Left lung (tissue), 4 donors: ENCODE measurements at regions not wholly inside any gene's neighbourhood (a gene's known extent, or its start where the extent isn't known, plus 50 kb on each side); places are given as distances from the start of the nearest gene placed in this dataset.

Experiments used
- ATAC-seq: fragments of 200-7000 bp; cut with Tn5 transposase; one replicate; pipeline ENCODE4 v1.9.1; 2020; ENCODE audit warnings: moderate library complexity
- DNase-seq, 4 donors: peaks; one replicate each; pipeline ENCODE4 v3.0.0-alpha.2; 2013 to 2020
- H3K27ac ChIP-seq, 2 donors: fragments of 200-600 bp; sonication (generic) in 1 of 2; one replicate each; pipeline versions ENCODE4 v1.5.0 to v1.8.0; 2020 to 2021
- H3K27me3 ChIP-seq, 2 donors: fragments of 200-600 bp; sonication (generic) in 1 of 2; one replicate each; pipeline versions ENCODE4 v1.5.0 to v1.8.0; 2020 to 2021
- H3K36me3 ChIP-seq, 2 donors: fragments of 200-600 bp; sonication (generic) in 1 of 2; one replicate each; pipeline versions ENCODE4 v1.5.0 to v1.8.0; 2020 to 2021
- H3K4me1 ChIP-seq, 2 donors: fragments of 200-600 bp; one replicate each; pipeline ENCODE4 v1.8.0; 2021
- H3K4me3 ChIP-seq, 2 donors: fragments of 200-600 bp; sonication (generic) in 1 of 2; one replicate each; pipeline versions ENCODE4 v1.5.0 to v1.8.0; 2020 to 2021; ENCODE audit warnings: mild to moderate bottlenecking in 1 of 2
- H3K9me3 ChIP-seq, 2 donors: fragments of 200-600 bp; sonication (generic) in 1 of 2; one replicate each; pipeline versions ENCODE4 v1.5.0 to v1.8.0; 2020 to 2021
- intact Hi-C, 2 donors: fragments of 100-400 bp; cut with DNase I; formaldehyde crosslinking; loops; one replicate each; pipeline versions ENCODE4 v1.11.2 to v1.14.2; 2022
- TF ChIP-seq, protein P1 (sequence below), 2 donors: fragments of 200-600 bp; sonication (generic) in 1 of 2; IDR thresholded peaks; one replicate each; pipeline versions ENCODE4 v1.5.0 to v1.8.0; 2021; ENCODE audit warnings: antibody characterized with exemption in 2 of 2
- donor health status: DM: no; HTN: yes; CAD: no.
- donor health status: DM: no; HTN: no; CAD: no.

- no peak overlapping the region for H3K4me3 ChIP-seq
- no peaks in the 10 kb centered on the region for H3K36me3 ChIP-seq
- no peak overlapping the region for H3K27ac ChIP-seq
- no peaks in the 10 kb centered on the region for H3K27me3 ChIP-seq
- DNase-seq (no peak), ATAC-seq (no peak)
- no peaks in the 10 kb centered on the region for H3K9me3 ChIP-seq
- intact Hi-C loops: no loop called here
- TF ChIP-seq, protein P1, sequence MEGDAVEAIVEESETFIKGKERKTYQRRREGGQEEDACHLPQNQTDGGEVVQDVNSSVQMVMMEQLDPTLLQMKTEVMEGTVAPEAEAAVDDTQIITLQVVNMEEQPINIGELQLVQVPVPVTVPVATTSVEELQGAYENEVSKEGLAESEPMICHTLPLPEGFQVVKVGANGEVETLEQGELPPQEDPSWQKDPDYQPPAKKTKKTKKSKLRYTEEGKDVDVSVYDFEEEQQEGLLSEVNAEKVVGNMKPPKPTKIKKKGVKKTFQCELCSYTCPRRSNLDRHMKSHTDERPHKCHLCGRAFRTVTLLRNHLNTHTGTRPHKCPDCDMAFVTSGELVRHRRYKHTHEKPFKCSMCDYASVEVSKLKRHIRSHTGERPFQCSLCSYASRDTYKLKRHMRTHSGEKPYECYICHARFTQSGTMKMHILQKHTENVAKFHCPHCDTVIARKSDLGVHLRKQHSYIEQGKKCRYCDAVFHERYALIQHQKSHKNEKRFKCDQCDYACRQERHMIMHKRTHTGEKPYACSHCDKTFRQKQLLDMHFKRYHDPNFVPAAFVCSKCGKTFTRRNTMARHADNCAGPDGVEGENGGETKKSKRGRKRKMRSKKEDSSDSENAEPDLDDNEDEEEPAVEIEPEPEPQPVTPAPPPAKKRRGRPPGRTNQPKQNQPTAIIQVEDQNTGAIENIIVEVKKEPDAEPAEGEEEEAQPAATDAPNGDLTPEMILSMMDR (IDR thresholded peaks at IDR 0.05): no peak
- H3K4me1 ChIP-seq: no peaks in the 10 kb centered on the region
Measured at GRCh38 chr15:87355946-87356345, 900.6 kb downstream of the NTRK3 start.

GRCh38 chr15:87354661-87355410 is 901.7 kb downstream of the NTRK3 start:
- Histone ChIP-seq H3K27ac (no peak overlapping the region), H3K9me3 (no peaks in the 10 kb centered on the region), H3K27me3 (no peaks in the 10 kb centered on the region), H3K4me3 (no peak overlapping the region), H3K36me3 (no peaks in the 10 kb centered on the region), H3K4me1 (no peaks in the 10 kb centered on the region)
- ATAC-seq: no peak
- TF ChIP-seq, protein P1 (IDR thresholded peaks at IDR 0.05): no peak
- intact Hi-C loops: no loop called here
- DNase-seq: no peak

GRCh38 chr15:87349181-87349580 is 907.4 kb downstream of the NTRK3 start:
- no peaks in the 10 kb centered on the region for H3K9me3 ChIP-seq
- H3K27ac ChIP-seq: no peak overlapping the region
- H3K27me3 ChIP-seq: no peaks in the 10 kb centered on the region
- no peak overlapping the region for H3K4me3 ChIP-seq
- TF ChIP-seq, protein P1 (IDR thresholded peaks at IDR 0.05): no peak
- intact Hi-C loops: no loop called here
- ATAC-seq: no peak
- peak in 2 of 4 donors; percentile 33 to 48 for DNase-seq
- H3K4me1 ChIP-seq: no peaks in the 10 kb centered on the region
- no peaks in the 10 kb centered on the region for H3K36me3 ChIP-seq

DNA sequence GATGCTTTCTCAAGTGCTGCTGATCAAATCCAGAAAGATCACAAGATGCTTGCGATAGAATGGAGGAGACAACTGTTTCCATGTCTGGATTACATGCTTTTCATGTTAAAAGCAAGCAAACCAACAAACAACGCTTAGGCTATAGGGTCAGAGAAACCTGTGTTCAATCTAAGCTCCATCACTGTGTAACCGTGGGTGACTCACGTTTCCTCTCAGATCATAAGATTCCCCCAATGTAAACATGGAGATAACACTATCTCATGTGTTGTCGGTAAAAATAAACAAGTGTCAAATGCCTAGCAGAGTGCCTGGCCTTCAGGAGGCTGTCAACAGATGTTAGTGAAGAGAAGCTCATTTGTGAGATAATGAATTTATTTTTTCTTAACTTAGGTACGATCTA is 907.8 kb downstream of the NTRK3 start:
- no peaks in the 10 kb centered on the region for H3K9me3 ChIP-seq
- no peaks in the 10 kb centered on the region for H3K27me3 ChIP-seq
- TF ChIP-seq, protein P1 (IDR thresholded peaks at IDR 0.05): no peak
- no peak overlapping the region for H3K4me3 ChIP-seq
- intact Hi-C loops: no loop called here
- H3K4me1 ChIP-seq: no peaks in the 10 kb centered on the region
- H3K36me3 ChIP-seq: no peaks in the 10 kb centered on the region
- H3K27ac ChIP-seq: no peak overlapping the region
- peak in 2 of 4 donors; percentile 20 to 21 for DNase-seq
- no peak for ATAC-seq

GRCh38 chr15:87347806-87348515 is 908.6 kb downstream of the NTRK3 start:
- ATAC-seq: no peak
- no peaks in the 10 kb centered on the region for H3K27me3 ChIP-seq
- H3K4me3 ChIP-seq: no peak overlapping the region
- TF ChIP-seq, protein P1 (IDR thresholded peaks at IDR 0.05): no peak
- no peaks in the 10 kb centered on the region for H3K4me1 ChIP-seq
- intact Hi-C loops: no loop called here
- no peak overlapping the region for H3K27ac ChIP-seq
- DNase-seq: peak in 1 of 4 donors; percentile 33
- H3K36me3 ChIP-seq: no peaks in the 10 kb centered on the region
- no peaks in the 10 kb centered on the region for H3K9me3 ChIP-seq
